A549 (cell line): ENCODE measurements at regions not wholly inside any gene's neighbourhood (a gene's known extent, or its start where the extent isn't known, plus 50 kb on each side); places are given as distances from the start of the nearest gene placed in this dataset.

ENCODE experiments used
- ATAC-seq, 2 experiments: fragments of 200-7000 bp in 1 of 2; fragments of >200 bp in 1 of 2; cut with Nextera tagmentation in 1 of 2; cut with Tn5 transposase in 1 of 2; 3 replicates each; pipeline versions ENCODE4 v1.8.0 to v1.9.1; 2018 to 2020; ENCODE audit warnings: mild to moderate bottlenecking in 1 of 2, moderate library complexity in 1 of 2
- CTCF ChIA-PET: fragments of 300-600 bp; sonication (Branson Sonifier 250); formaldehyde crosslinking; extraction: SDS; loops from one replicate; lab custom pipeline; 2021; ENCODE audit warnings: antibody characterized with exemption, inconsistent platforms; lab: Yijun Ruan, JAX
- POLR2A ChIA-PET: fragments of 350-600 bp; formaldehyde crosslinking; extraction: SDS; loops from one replicate; lab custom pipeline; 2021; ENCODE audit warnings: antibody characterized with exemption, inconsistent platforms; lab: Yijun Ruan, JAX
- DNase-seq, 2 experiments: peaks; one replicate each; pipeline versions ENCODE4 v3.0.0 to v3.0.0-alpha.2; 2011 to 2016; ENCODE audit warnings: low read depth in 1 of 2, low spot score in 1 of 2
- FAIRE-seq: peaks from 2 replicates; lab custom pipeline; 2011; peaks lifted over from hg19 to GRCh38; lab: Jason Lieb, UNC
- H3K27ac ChIP-seq, 2 experiments: fragments of >200 bp; sonication (Bioruptor Twin); formaldehyde crosslinking; 3 replicates each; pipeline ENCODE4 v1.5.1; 2016 to 2017
- H3K4me1 ChIP-seq: fragments of >200 bp; sonication (Bioruptor Twin); formaldehyde crosslinking; 3 replicates; pipeline ENCODE4 v1.6.1; 2016
- H3K4me2 ChIP-seq: fragments of >200 bp; sonication (Bioruptor Twin); formaldehyde crosslinking; 3 replicates; pipeline ENCODE4 v1.6.1; 2016
- H3K4me3 ChIP-seq: fragments of >200 bp; sonication (Bioruptor Twin); formaldehyde crosslinking; 3 replicates; pipeline ENCODE4 v1.5.1; 2016
- H3K9me3 ChIP-seq: fragments of >200 bp; sonication (Bioruptor Twin); formaldehyde crosslinking; 3 replicates; pipeline ENCODE4 v1.6.1; 2016
- BCL3 ChIP-seq: fragments of >200 bp; sonication (Bioruptor Twin); formaldehyde crosslinking; IDR thresholded peaks from 3 replicates; pipeline ENCODE4 v1.6.1; 2016
- BHLHE40 ChIP-seq: IDR thresholded peaks from 2 replicates; pipeline ENCODE4 v1.6.1; 2012; ENCODE audit warnings: low read depth, low read length, inconsistent platforms
- CBX8 ChIP-seq: fragments of 200-600 bp; sonication (generic); IDR thresholded peaks from 2 replicates; pipeline ENCODE4 v1.6.1; 2016
- EHMT2 ChIP-seq: fragments of 200-600 bp; sonication (generic); IDR thresholded peaks from 2 replicates; pipeline ENCODE4 v1.6.1; 2016; ENCODE audit warnings: antibody characterized with exemption, low read depth, mild to moderate bottlenecking, moderate library complexity
- EP300 ChIP-seq, 2 experiments: fragments of >200 bp; sonication (Bioruptor Twin); formaldehyde crosslinking; IDR thresholded peaks; 2 replicates in 1 of 2; 3 replicates in 1 of 2; pipeline ENCODE4 v1.6.1; 2016 to 2017
- FOSB ChIP-seq: fragments of 250-450 bp; sonication (Bioruptor Pico); IDR thresholded peaks from 2 replicates; pipeline ENCODE4 v1.5.0; 2020; ENCODE audit warnings: mild to moderate bottlenecking, moderate library complexity
- FOSL2 ChIP-seq, 2 experiments: fragments of 450-650 bp in 1 of 2; fragments of >200 bp in 1 of 2; sonication (Bioruptor Twin) in 1 of 2; formaldehyde crosslinking; IDR thresholded peaks; 2 replicates each; pipeline versions ENCODE4 v1.5.0 to v1.6.1; 2016 to 2020; ENCODE audit warnings: mild to moderate bottlenecking in 1 of 2, moderate library complexity in 1 of 2
- FOXS1 ChIP-seq: fragments of 250-450 bp; sonication (Bioruptor Pico); IDR thresholded peaks from 2 replicates; pipeline ENCODE4 v1.5.0; 2020; ENCODE audit warnings: mild to moderate bottlenecking, moderate library complexity
- GATA3 ChIP-seq: IDR thresholded peaks from 2 replicates; pipeline ENCODE4 v1.6.1; 2012; ENCODE audit warnings: borderline replicate concordance
- HMGXB4 ChIP-seq: fragments of 250-450 bp; sonication (Bioruptor Pico); IDR thresholded peaks from 2 replicates; pipeline ENCODE4 v1.5.0; 2021; ENCODE audit warnings: mild to moderate bottlenecking, moderate library complexity, borderline replicate concordance
- HOXA7 ChIP-seq: fragments of 250-450 bp; sonication (Bioruptor Pico); IDR thresholded peaks from 2 replicates; pipeline ENCODE4 v1.5.0; 2020; ENCODE audit warnings: mild to moderate bottlenecking, moderate library complexity
- KDM1A ChIP-seq: fragments of 200-600 bp; sonication (generic); IDR thresholded peaks from 2 replicates; pipeline ENCODE4 v1.6.1; 2016; ENCODE audit warnings: low read depth, mild to moderate bottlenecking
- MYC ChIP-seq: IDR thresholded peaks from 2 replicates; pipeline ENCODE4 v1.6.1; 2012; ENCODE audit warnings: mild to moderate bottlenecking, inconsistent platforms, low read length, improper control_type of control experiment, borderline replicate concordance
- NFE2L2 ChIP-seq: fragments of 150-350 bp; conservative IDR thresholded peaks from 2 replicates; pipeline ENCODE4 v1.6.1; 2014; ENCODE audit warnings: low read length
- POLR2AphosphoS2 ChIP-seq: conservative IDR thresholded peaks from 2 replicates; pipeline ENCODE4 v1.6.1; 2012; ENCODE audit warnings: low read length, improper control_type of control experiment, inconsistent platforms
- TFCP2L1 ChIP-seq: fragments of 250-450 bp; sonication (Bioruptor Pico); IDR thresholded peaks from 2 replicates; pipeline ENCODE4 v1.5.0; 2021; ENCODE audit warnings: mild to moderate bottlenecking
- WGBS: methylation state at CpG from one replicate; pipeline ENCODE4 v1.1.6; 2017; ENCODE audit errors: missing lambda C conversion rate; 5-methylcytosine and 5-hydroxymethylcytosine counted together
- TF ChIP-seq, protein P1 (sequence below): IDR thresholded peaks from 2 replicates; pipeline ENCODE4 v1.6.1; 2012
- TF ChIP-seq, protein P2 (sequence below): fragments of 250-450 bp; sonication (Bioruptor Pico); IDR thresholded peaks from 2 replicates; pipeline ENCODE4 v1.5.0; 2020; ENCODE audit warnings: low read depth, mild to moderate bottlenecking, moderate library complexity
- TF ChIP-seq, protein P3 (sequence below): fragments of 200-600 bp; sonication (generic); IDR thresholded peaks from 2 replicates; pipeline ENCODE4 v1.6.1; 2016; ENCODE audit warnings: antibody characterized with exemption, mild to moderate bottlenecking, moderate library complexity

- CTCF ChIA-PET = no interaction called here
These were observed 331.4 kb upstream of the CDH5 start for GRCh38 chr16:66035096-66035495.

GRCh38 chr16:66032841-66033240 is 333.6 kb upstream of the CDH5 start:
- WGBS = 3% methylated on average over 7 of the region's 7 CpGs
- no peak for FAIRE-seq
- CTCF ChIA-PET = no interaction called here
- H3K4me1 ChIP-seq = no peaks in the 10 kb centered on the region
- TF ChIP-seq CBX8 (no peak), BHLHE40 (no peak), MYC (no peak), FOXS1 (CRISPR knock-in tag) (no peak), EHMT2 (no peak), FOSB (no peak), POLR2AphosphoS2 (no peak), BCL3 (no peak)
- TF ChIP-seq, protein P1, sequence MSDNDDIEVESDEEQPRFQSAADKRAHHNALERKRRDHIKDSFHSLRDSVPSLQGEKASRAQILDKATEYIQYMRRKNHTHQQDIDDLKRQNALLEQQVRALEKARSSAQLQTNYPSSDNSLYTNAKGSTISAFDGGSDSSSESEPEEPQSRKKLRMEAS = no peak
- TF ChIP-seq, all 56 proteins: peak for 0
- DNase-seq = no peak
- ATAC-seq = no peak
- H3K4me2 ChIP-seq = no peak overlapping the region
- POLR2A ChIA-PET = no interaction called here
- no peak overlapping the region for H3K4me3 ChIP-seq
- no peak overlapping the region for H3K27ac ChIP-seq
- no peaks in the 10 kb centered on the region for H3K9me3 ChIP-seq

More at GRCh38 chr16:66035096-66035495, 331.4 kb upstream of the CDH5 start:
- Histone ChIP-seq H3K4me3 (no peak overlapping the region), H3K4me1 (no peaks in the 10 kb centered on the region), H3K4me2 (no peak overlapping the region), H3K9me3 (no peaks in the 10 kb centered on the region), H3K27ac (no peak overlapping the region)
- POLR2A ChIA-PET = no interaction called here
- FAIRE-seq = no peak
- 29% methylated on average over 3 of the region's 3 CpGs for WGBS
- DNase-seq = no peak
- no peak for ATAC-seq
- TF ChIP-seq HMGXB4 (no peak), TFCP2L1 (CRISPR knock-in tag) (no peak), BHLHE40 (no peak), BCL3 (no peak), NFE2L2 (no peak), GATA3 (no peak), HOXA7 (CRISPR knock-in tag) (no peak), EP300 (IDR thresholded peaks at IDR 0.05) (no peak), FOSL2 (IDR thresholded peaks at IDR 0.05) (no peak), FOSL2 (CRISPR knock-in tag; IDR thresholded peaks at IDR 0.05) (no peak), KDM1A (no peak)
- TF ChIP-seq, protein P2, sequence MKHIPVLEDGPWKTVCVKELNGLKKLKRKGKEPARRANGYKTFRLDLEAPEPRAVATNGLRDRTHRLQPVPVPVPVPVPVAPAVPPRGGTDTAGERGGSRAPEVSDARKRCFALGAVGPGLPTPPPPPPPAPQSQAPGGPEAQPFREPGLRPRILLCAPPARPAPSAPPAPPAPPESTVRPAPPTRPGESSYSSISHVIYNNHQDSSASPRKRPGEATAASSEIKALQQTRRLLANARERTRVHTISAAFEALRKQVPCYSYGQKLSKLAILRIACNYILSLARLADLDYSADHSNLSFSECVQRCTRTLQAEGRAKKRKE = no peak
- TF ChIP-seq, protein P3, sequence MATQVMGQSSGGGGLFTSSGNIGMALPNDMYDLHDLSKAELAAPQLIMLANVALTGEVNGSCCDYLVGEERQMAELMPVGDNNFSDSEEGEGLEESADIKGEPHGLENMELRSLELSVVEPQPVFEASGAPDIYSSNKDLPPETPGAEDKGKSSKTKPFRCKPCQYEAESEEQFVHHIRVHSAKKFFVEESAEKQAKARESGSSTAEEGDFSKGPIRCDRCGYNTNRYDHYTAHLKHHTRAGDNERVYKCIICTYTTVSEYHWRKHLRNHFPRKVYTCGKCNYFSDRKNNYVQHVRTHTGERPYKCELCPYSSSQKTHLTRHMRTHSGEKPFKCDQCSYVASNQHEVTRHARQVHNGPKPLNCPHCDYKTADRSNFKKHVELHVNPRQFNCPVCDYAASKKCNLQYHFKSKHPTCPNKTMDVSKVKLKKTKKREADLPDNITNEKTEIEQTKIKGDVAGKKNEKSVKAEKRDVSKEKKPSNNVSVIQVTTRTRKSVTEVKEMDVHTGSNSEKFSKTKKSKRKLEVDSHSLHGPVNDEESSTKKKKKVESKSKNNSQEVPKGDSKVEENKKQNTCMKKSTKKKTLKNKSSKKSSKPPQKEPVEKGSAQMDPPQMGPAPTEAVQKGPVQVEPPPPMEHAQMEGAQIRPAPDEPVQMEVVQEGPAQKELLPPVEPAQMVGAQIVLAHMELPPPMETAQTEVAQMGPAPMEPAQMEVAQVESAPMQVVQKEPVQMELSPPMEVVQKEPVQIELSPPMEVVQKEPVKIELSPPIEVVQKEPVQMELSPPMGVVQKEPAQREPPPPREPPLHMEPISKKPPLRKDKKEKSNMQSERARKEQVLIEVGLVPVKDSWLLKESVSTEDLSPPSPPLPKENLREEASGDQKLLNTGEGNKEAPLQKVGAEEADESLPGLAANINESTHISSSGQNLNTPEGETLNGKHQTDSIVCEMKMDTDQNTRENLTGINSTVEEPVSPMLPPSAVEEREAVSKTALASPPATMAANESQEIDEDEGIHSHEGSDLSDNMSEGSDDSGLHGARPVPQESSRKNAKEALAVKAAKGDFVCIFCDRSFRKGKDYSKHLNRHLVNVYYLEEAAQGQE = no peak
